RWPE1 (cell line): ENCODE measurements at regions not wholly inside any gene's neighbourhood (a gene's known extent, or its start where the extent isn't known, plus 50 kb on each side); places are given as distances from the start of the nearest gene placed in this dataset.

Source experiments
- CTCF ChIA-PET: fragments of 350-600 bp; sonication (Branson Sonifier 250); formaldehyde crosslinking; extraction: SDS; loops from one replicate; lab custom pipeline; 2021; lab: Yijun Ruan, JAX
- POLR2A ChIA-PET: fragments of 400-600 bp; formaldehyde crosslinking; extraction: SDS; loops from one replicate; lab custom pipeline; 2020; ENCODE audit warnings: antibody characterized with exemption; ENCODE audit not compliant: low non-redundant PET; lab: Yijun Ruan, JAX
- DNase-seq: peaks from one replicate; pipeline ENCODE4 v3.0.0; 2012; ENCODE audit warnings: low spot score
- H3K27ac ChIP-seq: fragments of 450-650 bp; 2 replicates; pipeline ENCODE4 v1.5.1; 2017
- TF ChIP-seq, protein P1 (sequence below): fragments of 450-650 bp; conservative IDR thresholded peaks from 2 replicates; pipeline ENCODE4 v1.5.1; 2017; ENCODE audit warnings: low read depth, mild to moderate bottlenecking

DNA sequence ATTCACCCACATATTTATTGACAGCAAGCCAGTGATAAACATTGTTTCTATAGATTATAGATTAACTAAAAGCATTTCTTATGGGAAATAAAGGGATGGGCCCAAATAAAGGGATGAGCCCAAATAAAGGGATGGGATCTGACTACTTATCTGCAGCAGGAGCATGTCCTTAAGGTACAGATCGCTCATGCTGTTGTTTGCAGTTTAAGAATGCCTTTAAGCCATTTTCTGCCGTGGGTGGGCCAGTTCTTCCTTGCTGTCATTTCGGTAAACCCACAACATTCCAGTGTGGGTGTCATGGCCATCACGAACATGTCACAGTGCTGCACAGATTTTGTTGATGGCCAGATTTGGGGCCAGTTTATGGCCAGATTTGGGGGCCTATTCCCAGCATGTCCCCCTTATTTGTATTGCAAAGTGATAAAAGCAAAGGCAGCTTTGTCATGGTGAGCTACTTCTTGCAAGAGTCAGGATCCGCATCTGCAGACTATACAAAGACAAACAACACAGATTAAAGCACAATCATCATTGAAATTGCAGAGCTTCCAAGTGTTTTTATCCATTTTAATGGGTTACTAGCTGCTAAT is 700.7 kb downstream of the LRFN5 start:
- ChIA-PET CTCF (interaction anchor here (0.6 kb wide), 1 partner anchor 974 kb away, joined by 3 read pairs; no protein-coding TSS in a partner anchor), POLR2A (no interaction called here)

DNA sequence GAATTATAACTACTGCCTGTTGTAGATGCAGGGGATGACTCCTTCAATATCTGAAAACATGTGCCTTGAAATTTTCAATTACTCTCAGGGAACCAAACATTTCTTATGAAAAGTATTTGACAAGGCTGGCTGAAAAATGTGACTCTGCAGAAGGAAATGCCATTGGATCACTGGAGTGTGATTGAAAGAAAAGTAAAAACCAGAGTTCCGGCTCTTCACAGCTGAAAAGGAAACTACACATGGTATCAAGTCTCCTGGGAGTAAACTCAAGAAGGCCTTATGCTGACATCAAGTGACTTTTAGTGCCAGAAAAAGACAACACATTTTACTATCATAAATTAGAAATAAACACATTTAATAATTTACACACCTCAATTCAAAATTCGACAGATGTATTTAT is 693.0 kb downstream of the LRFN5 start:
- POLR2A ChIA-PET = no interaction called here
- DNase-seq = no peak
- CTCF ChIA-PET = no interaction called here
- H3K27ac ChIP-seq = no peak overlapping the region
- TF ChIP-seq, protein P1, sequence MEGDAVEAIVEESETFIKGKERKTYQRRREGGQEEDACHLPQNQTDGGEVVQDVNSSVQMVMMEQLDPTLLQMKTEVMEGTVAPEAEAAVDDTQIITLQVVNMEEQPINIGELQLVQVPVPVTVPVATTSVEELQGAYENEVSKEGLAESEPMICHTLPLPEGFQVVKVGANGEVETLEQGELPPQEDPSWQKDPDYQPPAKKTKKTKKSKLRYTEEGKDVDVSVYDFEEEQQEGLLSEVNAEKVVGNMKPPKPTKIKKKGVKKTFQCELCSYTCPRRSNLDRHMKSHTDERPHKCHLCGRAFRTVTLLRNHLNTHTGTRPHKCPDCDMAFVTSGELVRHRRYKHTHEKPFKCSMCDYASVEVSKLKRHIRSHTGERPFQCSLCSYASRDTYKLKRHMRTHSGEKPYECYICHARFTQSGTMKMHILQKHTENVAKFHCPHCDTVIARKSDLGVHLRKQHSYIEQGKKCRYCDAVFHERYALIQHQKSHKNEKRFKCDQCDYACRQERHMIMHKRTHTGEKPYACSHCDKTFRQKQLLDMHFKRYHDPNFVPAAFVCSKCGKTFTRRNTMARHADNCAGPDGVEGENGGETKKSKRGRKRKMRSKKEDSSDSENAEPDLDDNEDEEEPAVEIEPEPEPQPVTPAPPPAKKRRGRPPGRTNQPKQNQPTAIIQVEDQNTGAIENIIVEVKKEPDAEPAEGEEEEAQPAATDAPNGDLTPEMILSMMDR = no peak

More for the DNA sequence above, 700.7 kb downstream of the LRFN5 start:
- no peak overlapping the region for H3K27ac ChIP-seq
- DNase-seq = no peak
- TF ChIP-seq, protein P1 = no peak

DNA sequence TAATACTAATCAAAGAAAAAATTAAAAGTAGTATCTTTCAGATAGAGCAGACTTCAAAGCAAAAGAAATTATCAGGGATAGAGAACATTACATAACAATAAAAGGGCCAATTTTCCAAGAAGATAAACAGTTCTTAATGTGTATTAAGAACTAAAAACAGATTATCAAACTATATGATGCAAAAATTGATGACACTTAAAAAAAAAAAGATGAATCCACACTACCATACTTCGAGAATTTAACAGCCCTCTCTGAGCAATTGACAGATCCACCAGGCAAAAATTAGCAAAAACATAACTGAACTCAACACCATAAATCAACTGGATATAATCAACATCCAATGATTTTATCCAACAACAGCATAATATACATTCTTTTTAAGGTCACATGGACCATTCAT is 686.5 kb downstream of the LRFN5 start:
- TF ChIP-seq, protein P1 = no peak
- no peak for DNase-seq
- H3K27ac ChIP-seq = no peak overlapping the region
- POLR2A ChIA-PET = no interaction called here
- CTCF ChIA-PET = no interaction called here

DNA sequence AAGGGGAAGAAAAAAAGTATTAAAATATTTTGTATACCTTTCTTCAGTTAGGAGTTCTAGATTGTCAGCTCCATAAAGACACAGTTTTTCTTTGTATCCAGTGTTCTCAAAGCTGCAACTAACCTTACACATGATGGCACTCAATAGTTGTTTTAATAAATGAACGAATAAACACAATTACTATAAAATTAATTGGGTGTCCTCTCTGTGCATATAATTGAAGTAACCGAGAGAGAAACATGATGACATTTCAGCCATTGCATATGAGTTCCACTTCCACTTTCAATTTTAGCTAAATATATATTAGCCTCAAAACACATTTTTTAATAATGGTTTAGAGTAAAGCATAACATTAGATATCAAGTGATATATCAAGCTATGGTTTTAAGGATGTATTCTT is 671.2 kb downstream of the LRFN5 start:
- CTCF ChIA-PET = no interaction called here
- no peak overlapping the region for H3K27ac ChIP-seq
- POLR2A ChIA-PET = no interaction called here

DNA sequence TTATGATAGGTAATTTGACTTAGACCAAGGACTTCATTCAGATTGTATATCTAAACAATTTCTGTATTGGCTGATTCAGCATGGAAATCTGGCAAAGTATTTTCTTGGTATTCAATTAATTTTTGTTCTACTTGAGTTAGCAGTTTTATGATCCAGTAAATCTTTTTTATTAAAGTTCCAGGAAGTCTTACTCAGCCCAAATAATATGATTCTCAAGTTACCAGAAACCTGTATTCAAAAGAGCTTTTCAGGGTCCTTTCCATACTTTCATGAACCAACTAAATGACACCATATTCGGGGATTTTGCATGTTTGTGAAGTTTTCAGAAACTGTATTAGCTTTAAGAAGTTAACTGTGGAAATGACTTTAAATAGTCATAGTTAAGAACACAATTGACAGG is 662.6 kb downstream of the LRFN5 start:
- POLR2A ChIA-PET = no interaction called here
- no peak for DNase-seq
- H3K27ac ChIP-seq = no peak overlapping the region
- CTCF ChIA-PET = interaction anchor here (0.6 kb wide), 1 partner anchor 31 kb away, joined by 4 read pairs; no protein-coding TSS in a partner anchor
- TF ChIP-seq, protein P1 = no peak

More for the DNA sequence above, 671.2 kb downstream of the LRFN5 start:
- no peak for DNase-seq
- TF ChIP-seq, protein P1 = no peak

DNA sequence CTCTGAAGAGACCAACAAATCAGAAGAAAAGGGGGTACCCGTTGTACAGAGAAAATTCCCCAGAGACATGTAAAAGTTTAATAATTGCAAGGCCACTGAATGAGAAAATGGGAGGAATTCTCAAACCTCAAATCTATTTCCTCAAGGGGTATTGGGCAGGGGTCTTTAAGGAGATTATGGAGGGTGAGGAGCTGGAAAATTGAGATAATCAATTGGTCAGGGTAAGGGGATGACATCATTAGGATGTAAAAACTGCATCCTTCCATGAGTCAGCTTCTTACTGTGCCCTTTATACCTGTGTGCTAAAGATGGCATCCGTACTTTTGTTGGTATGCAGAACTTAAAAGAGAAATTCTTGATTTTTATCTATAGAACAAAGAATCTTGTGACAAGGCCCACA is 641.5 kb downstream of the LRFN5 start:
- DNase-seq = no peak
- CTCF ChIA-PET = no interaction called here
- TF ChIP-seq, protein P1 = no peak
- POLR2A ChIA-PET = no interaction called here
- no peak overlapping the region for H3K27ac ChIP-seq
